ENCODE measurements at regions not wholly inside any gene's neighbourhood (a gene's known extent, or its start where the extent isn't known, plus 50 kb on each side); places are given as distances from the start of the nearest gene placed in this dataset.
"Not testable (repeated sequence)": the region's sequence is repeated elsewhere in the genome, so short reads cannot be mapped to it uniquely, and the experiment has no call there.

GRCh38 chr3:181920409-181920808 lies 208.7 kb downstream of the SOX2 start:
- DNase-seq (ENCODE audit: low read depth in 1 of 2, low spot score in 1 of 2) = no peak
- H3K4me3 ChIP-seq (replicated peaks; ENCODE audit: insufficient read depth, low read length) = no peak overlapping the region
- H3K27ac ChIP-seq (replicated peaks) = no peak overlapping the region
- no peak for TF ChIP-seq SPI1 (IDR thresholded peaks at IDR 0.05; ENCODE audit: borderline replicate concordance, low read depth)
- no peak for TF ChIP-seq REST (IDR thresholded peaks at IDR 0.05; ENCODE audit: insufficient replicate concordance, low read depth)
- no peak for TF ChIP-seq GABPA (IDR thresholded peaks at IDR 0.05; ENCODE audit: low read depth)
- TF ChIP-seq POLR2AphosphoS5 (IDR thresholded peaks at IDR 0.05; ENCODE audit: low read depth) = no peak
- H3K27me3 ChIP-seq (ENCODE audit: insufficient read depth, poor library complexity, severe bottlenecking) = no peaks in the 10 kb centered on the region

GRCh38 chr3:181921220-181921619 lies 209.5 kb downstream of the SOX2 start:
- no peak for TF ChIP-seq POLR2AphosphoS5 (IDR thresholded peaks at IDR 0.05; ENCODE audit: low read depth)
- TF ChIP-seq REST (IDR thresholded peaks at IDR 0.05; ENCODE audit: insufficient replicate concordance, low read depth) = no peak
- no peak for TF ChIP-seq GABPA (IDR thresholded peaks at IDR 0.05; ENCODE audit: low read depth)
- H3K27ac ChIP-seq (replicated peaks) = no peak overlapping the region
- H3K27me3 ChIP-seq (ENCODE audit: insufficient read depth, poor library complexity, severe bottlenecking) = no peaks in the 10 kb centered on the region
- no peak overlapping the region for H3K4me3 ChIP-seq (replicated peaks; ENCODE audit: insufficient read depth, low read length)
- no peak for DNase-seq (ENCODE audit: low read depth in 1 of 2, low spot score in 1 of 2)

- H3K27ac ChIP-seq (replicated peaks); DNase-seq (ENCODE audit: low read depth in 1 of 2, low spot score in 1 of 2); H3K27me3 ChIP-seq (ENCODE audit: insufficient read depth, poor library complexity, severe bottlenecking); H3K4me3 ChIP-seq (replicated peaks; ENCODE audit: insufficient read depth, low read length): not testable (repeated sequence)
These were observed 214.1 kb downstream of the SOX2 start for GRCh38 chr3:181925841-181926240.

- H3K4me3 ChIP-seq (replicated peaks; ENCODE audit: insufficient read depth, low read length) = no peak overlapping the region
- H3K27me3 ChIP-seq (ENCODE audit: insufficient read depth, poor library complexity, severe bottlenecking) = no peaks in the 10 kb centered on the region
These were observed 217.8 kb downstream of the SOX2 start for GRCh38 chr3:181929501-181929900.

More at GRCh38 chr3:181929501-181929900, 217.8 kb downstream of the SOX2 start:
- no peak overlapping the region for H3K27ac ChIP-seq (replicated peaks)
- DNase-seq (ENCODE audit: low read depth in 1 of 2, low spot score in 1 of 2) = no peak
- no peak for TF ChIP-seq REST (IDR thresholded peaks at IDR 0.05; ENCODE audit: insufficient replicate concordance, low read depth)
- no peak for TF ChIP-seq SPI1 (IDR thresholded peaks at IDR 0.05; ENCODE audit: borderline replicate concordance, low read depth)
- TF ChIP-seq GABPA (IDR thresholded peaks at IDR 0.05; ENCODE audit: low read depth) = no peak
- no peak for TF ChIP-seq POLR2AphosphoS5 (IDR thresholded peaks at IDR 0.05; ENCODE audit: low read depth)
- no peak for TF ChIP-seq CTCF (IDR thresholded peaks at IDR 0.05; ENCODE audit: insufficient read depth, low read length)

Measured in HL-60 (cell line).